Effector CD4-positive, alpha-beta T cell (primary cell): ENCODE measurements at regions not wholly inside any gene's neighbourhood (a gene's known extent, or its start where the extent isn't known, plus 50 kb on each side); places are given as distances from the start of the nearest gene placed in this dataset.

ENCODE experiments used
- DNase-seq: peaks from one replicate; pipeline ENCODE4 v3.0.0-alpha.2; 2020

DNA sequence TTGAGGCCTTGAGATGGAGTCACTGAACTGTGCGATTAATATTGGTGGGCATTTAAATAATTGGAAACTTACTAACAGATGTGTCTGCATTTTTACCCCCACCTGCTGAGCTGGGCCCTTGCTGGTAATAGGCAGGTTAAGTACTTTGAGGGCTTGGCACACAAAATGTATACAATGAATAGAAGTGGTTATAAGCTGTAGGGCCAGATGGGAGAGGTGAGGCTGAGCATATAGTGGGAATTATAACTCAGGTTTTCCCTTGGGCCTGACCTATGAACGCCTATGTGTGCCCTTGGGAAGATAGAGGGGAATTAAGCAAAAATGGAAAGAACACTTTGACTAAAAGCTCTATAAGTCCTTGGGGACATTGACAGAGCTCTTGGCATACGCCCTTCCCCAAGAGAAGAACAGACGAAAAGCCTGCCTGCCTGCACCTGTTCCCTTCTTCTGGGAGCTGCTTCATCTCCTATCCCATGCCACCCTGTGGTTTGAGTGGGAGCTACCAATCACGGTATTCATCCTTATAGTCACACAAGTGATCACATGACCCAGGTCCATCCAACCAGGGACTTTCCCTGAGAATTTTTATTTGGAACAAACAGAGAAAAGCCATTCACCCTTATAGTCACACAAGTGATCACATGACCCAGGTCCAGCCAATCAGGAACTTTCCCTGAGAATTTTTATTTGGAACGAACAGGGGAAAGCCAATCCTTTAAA, 260.7 kb upstream of the CSF3R start:
- no peak for DNase-seq

DNA sequence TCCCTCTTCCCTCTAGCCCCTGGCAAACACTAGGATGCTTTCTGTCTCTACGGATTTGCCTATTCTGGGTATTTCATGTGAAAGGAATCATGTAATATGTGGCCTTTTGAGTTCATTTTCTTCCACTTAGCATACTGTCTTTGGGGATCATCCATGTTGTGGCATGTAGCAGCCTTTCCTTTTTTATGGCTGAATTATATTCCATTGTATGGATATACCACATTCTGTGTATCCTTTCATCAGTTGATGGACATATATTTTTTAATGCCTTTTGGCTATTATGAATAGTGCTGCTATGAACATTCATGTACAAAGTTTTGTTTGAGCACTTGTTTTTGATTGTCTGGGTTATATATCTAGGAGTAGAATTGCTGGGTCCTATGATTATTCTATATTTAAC, 258.4 kb upstream of the CSF3R start:
- DNase-seq = no peak

DNA sequence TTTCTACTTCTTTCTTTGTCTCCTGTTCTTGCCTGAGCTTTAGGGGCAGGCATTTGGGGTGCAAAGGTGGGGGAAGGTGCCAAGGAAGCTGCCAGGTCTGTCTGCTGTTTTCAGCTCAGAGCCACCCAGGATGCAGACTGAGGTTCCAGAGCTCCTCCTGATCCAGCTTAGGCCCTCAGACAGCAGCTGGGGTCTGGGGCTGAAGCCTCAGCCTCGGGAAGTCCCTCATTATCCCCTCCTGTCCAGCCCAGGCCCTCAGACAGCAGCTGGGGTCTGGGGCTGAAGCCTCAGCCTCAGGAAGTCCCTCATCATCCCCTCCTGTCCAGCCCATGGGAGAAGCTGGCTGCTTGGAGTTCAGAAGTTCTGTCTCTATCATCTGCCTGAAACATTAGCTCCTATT, 257.7 kb upstream of the CSF3R start:
- DNase-seq = no peak

DNA sequence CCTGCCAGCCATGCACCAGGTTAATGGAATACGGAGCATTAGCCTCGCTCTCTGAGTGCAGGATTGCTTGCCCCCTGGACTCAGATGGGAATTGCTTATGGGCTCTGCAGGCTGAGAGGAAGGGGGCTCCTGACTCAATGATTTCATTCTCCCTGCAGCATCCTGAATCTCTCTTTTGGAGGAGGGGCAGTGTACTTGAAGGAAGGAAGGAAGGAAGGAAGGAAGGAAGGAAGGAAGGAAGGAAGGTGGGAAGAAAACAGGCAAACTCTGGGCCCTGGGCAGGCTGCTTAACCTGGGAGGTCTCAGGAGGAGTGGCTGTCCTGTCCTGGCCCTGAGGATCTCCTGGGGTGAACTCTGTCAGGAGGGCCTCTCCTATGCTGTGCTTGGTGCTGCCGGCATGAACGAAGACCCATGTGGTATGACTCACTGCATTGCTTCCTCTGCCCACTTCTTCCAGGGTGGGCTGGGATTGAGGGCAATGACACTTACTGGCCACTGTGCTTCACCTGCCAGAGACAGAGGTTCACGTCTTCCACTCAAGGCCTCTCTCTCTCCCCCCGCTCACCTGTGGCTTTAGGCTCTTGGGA, 257.1 kb upstream of the CSF3R start:
- DNase-seq = no peak

DNA sequence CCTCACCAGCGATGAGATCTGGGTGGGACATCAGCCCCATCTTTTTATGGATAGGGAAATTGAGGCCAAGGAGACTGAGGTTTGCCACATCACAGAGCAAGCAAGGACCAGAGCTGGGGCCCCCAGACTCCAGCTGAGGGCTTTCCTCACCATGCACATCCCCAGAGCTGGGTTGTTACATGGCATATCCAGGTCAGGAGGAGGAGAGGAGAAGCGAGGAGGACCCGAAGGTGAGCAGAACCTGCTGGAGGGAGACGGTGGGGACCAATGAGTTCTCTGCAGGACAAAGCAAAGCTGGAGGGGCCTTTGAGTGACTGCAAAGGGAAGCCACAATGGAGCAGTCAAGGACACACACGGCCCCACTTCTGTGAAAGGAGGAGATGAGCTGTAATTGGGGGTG, 255.5 kb upstream of the CSF3R start:
- DNase-seq = no peak

DNA sequence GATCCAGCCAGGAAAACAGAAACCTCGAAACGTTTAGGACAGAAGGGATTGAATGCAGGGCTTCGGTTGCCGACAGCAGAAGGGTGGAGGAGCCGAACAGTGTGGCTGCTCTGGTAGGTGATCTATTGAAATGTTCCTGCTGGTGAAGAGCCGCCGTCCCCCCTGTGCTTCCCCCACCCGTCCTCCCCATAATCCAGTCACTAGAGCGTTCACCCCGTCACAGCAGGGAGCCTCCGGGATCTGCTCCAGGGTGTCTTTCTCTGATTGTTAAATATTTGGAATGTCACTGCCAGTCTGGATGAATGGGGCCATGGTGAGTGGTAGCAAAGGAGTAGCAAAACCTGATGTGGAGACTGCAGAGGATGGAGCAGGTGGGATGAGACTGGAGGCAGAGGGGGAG, 255.1 kb upstream of the CSF3R start:
- no peak for DNase-seq

DNA sequence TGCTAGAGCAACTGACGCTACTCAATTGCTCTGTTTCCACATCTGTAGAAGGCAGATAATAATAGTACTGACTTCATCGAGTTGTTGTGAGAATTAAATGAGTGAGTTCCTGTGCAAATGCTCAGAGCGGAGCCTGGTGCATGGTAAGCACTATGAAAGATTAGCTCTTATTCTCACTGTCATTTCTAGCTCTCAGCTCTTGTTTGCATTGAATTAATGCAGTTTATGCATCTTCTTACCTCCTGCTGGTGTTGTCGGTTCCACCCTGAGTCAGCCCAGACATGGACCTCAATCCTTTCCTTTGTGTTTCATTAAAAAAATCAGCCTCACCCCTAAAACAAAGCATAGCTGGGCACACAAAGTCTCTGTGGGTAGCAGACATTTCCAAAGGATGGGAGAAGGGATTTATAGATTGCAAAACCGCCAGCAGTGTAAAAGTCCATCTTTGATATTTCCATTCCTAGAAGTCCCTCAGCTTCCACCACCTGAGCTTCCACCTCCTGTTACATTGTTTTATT, 254.4 kb upstream of the CSF3R start:
- DNase-seq = no peak

DNA sequence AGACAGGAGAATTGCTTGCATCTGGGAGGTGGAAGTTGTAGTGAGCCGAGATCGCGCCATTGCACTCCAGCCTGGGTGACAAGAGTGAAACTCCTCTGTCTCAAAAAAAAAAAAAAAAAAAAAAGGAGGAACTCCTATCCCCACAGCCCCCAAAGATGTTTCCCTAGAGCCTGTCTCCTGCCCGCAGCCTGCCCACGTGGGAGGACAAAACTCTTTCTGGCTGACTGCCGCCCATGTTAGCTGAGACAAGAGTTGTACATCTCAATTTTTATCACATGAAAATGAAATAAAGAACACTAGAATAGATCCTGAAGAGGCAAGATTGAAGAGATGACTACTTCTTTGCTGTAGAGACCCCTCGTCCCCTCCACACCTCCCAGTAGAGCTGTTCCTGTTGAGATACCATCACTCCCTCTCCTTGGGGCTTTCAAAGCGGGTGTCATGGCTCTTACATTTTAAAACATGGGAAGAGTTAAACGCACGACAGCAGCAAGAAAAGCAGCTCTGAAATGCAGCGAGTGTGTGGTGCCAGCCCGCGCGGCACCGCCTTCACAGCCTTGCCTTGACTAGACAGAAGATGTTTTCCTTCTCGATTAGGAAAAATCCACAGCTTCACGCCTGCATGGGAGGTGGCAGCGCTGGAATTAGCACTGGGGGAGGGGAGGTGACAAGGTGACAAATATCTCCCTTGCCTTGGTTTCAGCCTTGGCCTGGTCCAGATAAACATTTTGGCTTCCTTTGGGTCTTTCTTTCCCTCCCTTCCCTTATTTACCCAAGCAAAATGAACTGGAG, 253.4 kb upstream of the CSF3R start:
- no peak for DNase-seq

DNA sequence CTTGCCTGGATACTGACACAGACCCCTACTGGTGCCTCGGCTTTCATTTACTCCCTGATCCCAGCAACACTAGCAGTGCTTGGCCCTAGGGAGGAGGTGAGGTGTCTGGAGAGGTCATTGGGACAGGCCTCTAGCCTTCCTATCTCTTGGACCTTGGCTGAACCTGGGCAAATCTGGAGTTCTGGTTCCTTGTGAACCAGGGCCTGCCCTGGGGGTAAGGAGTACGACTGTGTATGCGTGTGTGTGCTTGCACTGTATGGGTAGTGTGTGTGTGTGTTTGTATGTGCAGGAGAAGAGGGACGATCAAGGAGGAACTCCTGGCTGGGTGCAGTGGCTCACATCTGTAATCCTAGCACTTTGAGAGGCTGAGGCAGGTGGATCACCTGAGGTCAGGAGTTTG, 252.7 kb upstream of the CSF3R start:
- DNase-seq = no peak

DNA sequence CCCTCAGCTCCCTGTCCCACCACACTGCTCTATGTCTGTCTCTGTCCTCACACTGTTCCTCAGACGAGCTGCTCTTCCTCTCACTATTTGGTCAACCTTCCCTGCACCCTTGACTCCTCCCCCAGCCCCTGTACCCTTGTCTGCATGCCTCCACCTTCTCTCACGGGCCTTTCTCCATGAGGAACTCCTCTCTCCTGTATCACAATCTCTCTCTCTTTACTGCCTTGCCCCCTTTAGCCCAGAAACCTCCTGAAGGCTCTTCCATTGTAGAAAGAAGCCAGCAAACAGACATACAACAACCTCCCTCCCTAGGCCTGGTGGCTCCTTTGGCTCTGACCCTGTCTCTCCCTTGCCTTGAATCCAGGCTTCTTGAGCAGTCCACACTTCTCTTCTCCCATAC, 251.6 kb upstream of the CSF3R start:
- no peak for DNase-seq

DNA sequence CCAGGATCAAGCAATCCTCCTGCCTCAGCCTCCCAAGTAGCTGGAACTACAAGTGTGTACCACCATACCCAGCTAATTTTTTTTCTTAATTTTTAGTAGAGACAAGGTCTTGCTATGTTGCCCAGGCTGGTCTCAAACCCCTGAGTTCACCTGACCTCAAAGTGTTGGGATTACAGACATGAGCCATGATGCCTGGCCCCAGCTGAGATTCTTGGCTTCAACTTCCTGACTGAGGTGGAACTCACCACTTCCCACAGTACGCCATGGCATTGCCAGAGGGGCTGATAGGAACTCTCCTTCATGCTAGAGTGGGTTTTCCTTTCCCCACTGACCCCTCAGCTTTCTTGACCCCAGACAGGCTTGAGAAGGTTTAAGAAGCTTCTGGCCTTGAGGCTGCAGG, 251.0 kb upstream of the CSF3R start:
- DNase-seq = no peak

DNA sequence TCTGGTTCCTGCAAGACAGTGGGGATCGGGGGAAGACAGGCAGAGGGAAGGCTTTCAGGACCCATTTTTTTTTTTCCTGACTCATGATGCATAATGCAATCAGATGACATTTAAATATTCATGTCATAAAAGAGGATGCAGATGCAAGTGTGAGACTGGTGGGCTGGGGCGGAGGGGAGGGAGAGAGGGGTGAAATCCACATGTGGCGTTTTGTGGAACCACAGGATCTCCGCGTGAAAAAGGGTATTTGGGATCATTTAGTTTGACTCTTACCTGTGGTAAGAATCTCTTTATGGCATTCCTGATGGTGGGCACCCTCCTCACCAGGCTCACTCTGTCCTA, 249.3 kb upstream of the CSF3R start:
- no peak for DNase-seq

DNA sequence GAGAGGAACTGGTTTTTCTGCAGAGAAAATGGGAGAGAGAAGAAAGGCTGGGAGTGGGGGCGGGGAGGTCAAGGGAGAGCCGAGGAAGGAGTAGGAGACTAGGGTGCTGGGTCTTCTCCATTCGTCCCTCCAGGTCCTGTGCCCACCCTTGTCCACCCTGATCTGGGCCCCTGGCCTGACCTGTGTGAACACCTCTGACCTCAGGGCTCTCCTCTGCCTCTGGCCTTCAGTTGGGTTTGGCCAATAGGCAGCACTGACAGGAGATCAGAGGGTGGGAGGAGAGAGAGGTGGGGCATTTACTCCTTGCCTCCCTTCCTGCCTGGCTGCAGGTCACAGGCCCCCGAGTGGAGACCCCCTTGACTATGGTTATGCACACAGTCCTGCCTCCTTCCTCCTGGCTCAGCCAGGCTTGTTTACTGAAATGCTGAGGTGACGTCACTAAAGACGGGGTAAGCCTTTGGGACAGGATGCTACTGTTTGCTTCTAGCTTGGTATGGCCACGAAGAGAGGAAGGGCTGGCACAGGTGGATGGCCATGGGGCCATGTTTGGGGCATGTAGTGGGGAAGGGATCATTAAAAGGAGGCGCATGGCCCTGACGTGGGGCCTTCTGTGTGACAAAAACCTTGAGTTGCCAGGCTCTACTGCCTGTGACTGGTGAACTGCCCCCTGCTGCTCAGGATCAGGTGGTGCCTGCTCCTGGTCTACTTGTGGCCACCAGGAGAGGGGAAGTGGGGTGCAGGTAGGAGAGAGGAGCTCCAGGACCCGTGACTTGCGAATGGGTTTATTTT, 248.7 kb upstream of the CSF3R start:
- DNase-seq = no peak

DNA sequence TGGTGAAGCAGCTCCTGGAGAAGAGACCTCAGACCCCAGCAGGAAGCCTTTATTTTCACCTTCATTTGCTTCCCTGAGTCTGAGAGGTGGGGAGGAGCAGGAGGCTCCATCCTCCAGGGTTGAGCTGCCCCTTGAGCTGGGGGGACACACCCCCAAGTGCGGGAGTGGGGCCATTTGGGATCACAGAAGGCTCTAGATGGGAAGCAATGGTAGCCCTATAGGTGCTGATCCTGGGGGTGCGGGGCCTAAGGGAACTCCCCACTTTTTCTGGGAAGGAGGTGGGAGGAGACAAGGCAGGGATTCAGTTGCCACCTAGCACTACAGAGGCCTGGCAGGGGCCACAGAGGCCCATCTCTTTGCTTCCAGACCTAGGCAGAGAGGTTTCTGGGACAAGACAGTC, 247.9 kb upstream of the CSF3R start:
- no peak for DNase-seq

DNA sequence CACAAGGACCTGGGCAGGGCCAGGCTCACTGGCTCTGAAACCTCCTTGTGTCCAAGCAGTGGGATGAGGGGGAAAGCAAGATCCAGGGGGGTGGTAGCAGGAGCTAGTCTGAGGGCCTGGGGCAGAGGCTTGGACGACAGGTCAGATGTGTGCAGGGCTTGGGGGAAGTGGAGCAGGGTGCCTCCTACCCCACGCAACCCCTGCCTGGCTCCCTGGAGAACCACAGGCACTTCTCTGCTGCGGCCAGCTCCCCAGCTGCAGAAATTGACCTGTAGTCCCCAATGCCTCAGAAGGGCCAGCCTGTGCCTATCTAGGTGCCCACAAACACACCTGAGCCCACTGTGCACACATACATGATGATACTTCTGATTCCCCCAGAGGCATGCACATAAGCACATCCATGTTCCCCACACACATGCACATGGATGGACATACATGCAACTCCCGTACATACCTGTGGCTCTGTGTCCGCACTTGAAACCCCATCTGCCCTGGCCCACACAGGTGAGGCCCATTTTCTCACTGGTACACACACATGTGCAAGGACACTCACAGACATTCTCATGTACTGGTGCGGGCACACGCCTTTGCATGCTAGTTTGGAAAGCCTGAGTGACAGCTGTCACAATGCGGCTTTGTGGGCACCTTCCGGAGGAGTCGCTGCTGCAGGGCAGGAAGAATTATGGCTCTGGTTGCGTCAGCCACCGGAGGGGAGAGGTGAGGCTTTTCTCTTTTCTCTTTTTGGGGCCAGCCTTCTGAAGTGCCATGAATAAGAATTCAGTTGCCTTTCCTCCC, 247.2 kb upstream of the CSF3R start:
- DNase-seq = no peak

DNA sequence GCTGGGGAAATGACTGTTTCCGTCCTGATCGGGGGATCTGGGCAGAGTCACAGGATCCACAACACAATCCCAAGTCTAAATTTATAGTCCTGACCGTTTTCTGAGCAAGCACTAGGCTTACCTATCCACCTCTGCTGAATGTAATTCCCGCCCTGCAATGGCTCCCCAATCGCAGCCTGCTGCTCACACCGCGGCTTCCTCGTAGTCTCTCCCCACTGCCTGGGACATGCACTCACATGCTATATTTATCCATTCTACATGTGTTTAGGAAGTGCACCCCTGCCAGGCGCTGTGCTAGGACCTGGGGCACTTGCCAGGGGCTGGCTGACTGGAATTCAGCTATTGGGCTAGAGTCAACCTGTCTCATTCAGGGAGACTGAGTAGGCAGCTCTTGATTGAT, 246.6 kb upstream of the CSF3R start:
- DNase-seq = no peak

DNA sequence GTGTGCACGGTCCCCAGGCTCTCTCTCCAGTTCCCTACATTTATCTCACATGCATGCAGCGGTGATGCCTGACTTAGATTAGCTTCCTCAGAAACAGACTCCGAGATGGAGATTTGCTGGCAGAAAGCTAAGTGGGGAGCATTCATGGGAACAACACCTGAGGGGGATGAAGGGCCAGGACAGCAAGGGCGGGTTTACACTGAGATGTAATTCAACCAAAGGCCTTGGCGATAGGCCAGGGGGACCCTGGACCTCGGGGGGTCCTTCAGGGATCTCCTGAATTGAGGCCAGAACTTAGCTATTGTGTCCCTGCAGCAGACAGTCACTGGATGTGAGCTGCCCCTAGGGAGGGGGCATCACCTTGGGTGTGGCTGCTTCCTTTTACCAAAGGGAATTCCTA, 246.1 kb upstream of the CSF3R start:
- DNase-seq = no peak

DNA sequence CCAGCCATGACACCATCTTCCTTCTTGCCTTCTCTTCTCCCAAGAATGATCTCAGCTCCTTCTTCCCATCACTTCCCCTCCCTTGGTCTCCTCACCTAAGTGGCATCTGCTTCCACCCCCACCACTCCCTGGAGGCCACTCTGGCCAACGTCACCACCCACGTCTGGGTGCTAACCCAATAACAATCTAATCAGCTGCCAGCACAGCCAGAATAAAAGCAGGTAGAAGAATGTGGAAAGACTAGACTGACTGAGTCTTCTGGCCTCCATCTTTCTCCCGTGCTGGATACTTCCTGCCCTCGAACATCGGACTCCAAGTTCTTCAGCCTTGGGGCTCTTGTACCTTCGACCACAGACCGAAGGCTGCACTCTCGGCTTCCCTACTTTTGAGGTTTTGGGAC, 245.3 kb upstream of the CSF3R start:
- DNase-seq = no peak

DNA sequence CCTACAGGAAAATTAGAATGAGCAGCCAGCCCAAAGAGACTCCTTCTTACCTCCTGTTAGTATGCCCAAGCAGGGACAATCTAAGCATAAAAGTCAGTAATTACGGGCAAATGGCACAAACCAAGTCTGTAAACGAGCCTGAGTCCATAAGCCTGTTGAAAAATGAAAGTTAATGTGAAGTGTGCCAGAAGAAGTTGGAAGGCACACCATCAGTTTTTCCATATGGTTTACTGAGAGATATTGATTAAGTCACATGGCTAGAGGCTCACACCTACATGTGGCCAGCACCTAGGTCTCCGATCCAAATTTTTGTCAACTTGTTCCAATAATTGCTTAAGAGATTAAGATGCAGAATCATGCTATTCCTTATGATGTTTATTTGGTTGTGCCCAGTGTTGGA, 242.4 kb upstream of the CSF3R start:
- DNase-seq = no peak

DNA sequence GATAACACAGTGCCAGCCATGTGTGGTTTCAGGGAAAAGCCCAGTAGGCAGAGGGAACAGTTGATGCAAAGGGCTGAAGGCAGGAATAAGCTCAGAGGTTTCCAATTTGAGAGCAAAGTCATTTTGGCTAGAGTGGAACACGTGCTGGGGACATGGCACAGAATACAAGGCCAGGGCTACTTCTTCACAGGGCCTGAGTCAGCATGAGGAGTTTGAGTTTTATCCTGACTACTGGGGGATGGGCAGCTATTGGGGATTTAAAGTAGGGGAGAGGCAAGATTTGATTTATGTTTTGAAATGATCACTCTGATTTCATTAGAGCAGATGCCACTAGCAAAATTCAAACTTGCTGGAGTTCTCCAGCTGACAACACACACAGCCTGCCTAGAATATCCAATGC, 241.1 kb upstream of the CSF3R start:
- no peak for DNase-seq

DNA sequence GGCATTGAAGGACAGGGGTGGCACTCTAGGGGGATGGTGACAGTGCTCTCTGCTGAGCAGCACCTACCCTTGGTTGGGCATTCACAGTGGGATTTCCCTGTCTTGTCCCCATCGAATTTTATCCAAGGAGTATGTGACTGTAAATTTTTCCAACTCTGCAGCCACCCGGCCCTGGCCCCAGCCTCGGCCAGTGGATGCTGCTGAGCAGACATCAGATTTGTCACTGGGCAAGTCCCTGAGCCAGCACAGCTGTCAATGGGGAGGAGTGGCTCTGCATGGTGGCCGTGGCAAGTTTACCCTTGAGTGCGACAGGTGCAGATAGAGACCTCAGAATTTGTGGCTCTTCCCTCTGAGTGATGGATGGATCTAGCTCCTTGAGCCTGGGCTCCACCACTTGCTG, 240.2 kb upstream of the CSF3R start:
- no peak for DNase-seq

DNA sequence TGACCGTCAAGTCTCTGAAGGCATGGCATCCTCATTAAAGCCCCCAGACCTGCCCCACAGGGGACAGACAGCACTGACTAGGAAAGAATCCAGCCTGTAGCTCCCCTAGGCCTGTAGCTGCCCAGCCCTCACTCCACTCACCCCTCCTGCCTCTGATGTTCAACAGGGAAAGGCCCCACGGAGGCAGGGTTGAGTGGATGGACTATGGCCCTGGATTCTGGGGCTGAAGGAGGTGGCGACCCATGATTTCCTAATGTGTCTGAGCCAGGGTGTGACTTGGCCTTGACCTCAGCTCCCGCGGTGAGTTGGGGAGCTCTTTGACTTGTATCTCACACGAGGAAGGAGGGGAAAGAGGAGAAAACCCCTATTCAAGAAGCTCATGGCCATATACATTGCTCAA, 238.5 kb upstream of the CSF3R start:
- no peak for DNase-seq

DNA sequence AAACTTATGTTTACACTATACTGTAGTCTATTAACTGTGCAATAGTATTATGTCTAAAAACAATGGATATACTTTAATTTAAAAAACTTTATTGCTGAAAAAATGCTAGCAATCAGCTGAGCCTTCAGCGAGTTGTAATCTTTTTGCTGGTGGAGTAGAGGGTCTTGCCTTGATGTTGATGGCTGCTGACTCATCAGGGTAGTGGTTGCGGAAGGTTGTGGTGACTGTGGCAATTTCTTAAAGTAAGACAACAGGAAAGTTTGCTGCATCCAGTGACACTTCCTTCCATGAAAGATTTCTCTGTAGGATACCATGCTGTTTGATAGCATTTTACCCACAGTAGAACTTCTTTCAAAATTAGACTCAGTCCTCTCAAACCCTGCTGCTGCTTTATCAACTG, 234.7 kb upstream of the CSF3R start:
- no peak for DNase-seq
